DOHH2 (cell line): ENCODE measurements at regions not wholly inside any gene's neighbourhood (a gene's known extent, or its start where the extent isn't known, plus 50 kb on each side); places are given as distances from the start of the nearest gene placed in this dataset.
"Not testable (repeated sequence)": the region's sequence is repeated elsewhere in the genome, so short reads cannot be mapped to it uniquely, and the experiment has no call there.

ENCODE experiments used
- H3F3A ChIP-seq: fragments of 200-600 bp; sonication (generic), shearing (Covaris generic); 2 replicates; pipeline ENCODE4 v1.6.0; 2016; ENCODE audit warnings: antibody characterized with exemption, mild to moderate bottlenecking; ENCODE audit not compliant: control insufficient read depth, insufficient read depth
- H3K27ac ChIP-seq: fragments of 200-600 bp; sonication (generic); 2 replicates; pipeline ENCODE4 v1.5.1; 2014; ENCODE audit warnings: low read depth, mild to moderate bottlenecking, low read length, moderate library complexity
- H3K27me3 ChIP-seq: fragments of 200-600 bp; sonication (generic); 2 replicates; pipeline ENCODE4 v1.6.1; 2014; ENCODE audit warnings: mild to moderate bottlenecking, low read length, mixed read lengths; ENCODE audit not compliant: control insufficient read depth
- H3K36me3 ChIP-seq: fragments of 200-600 bp; sonication (generic); 2 replicates; pipeline ENCODE4 v1.6.1; 2014; ENCODE audit warnings: mild to moderate bottlenecking, low read length, moderate library complexity, mixed read lengths; ENCODE audit not compliant: control insufficient read depth
- H3K4me1 ChIP-seq: fragments of 200-600 bp; sonication (generic); 2 replicates; pipeline ENCODE4 v1.6.1; 2014; ENCODE audit warnings: mild to moderate bottlenecking, low read length, mixed read lengths; ENCODE audit not compliant: control insufficient read depth
- H3K4me2 ChIP-seq: fragments of 200-600 bp; sonication (generic); 2 replicates; pipeline ENCODE4 v1.6.0; 2014; ENCODE audit warnings: mild to moderate bottlenecking, low read length, moderate library complexity
- H3K4me3 ChIP-seq: fragments of 200-600 bp; sonication (generic); 2 replicates; pipeline ENCODE4 v1.5.1; 2014; ENCODE audit warnings: mild to moderate bottlenecking, low read length, mixed read lengths
- H3K79me2 ChIP-seq: fragments of 200-600 bp; sonication (generic); 2 replicates; pipeline ENCODE4 v1.6.1; 2014; ENCODE audit warnings: mild to moderate bottlenecking, low read length, mixed read lengths; ENCODE audit not compliant: control insufficient read depth
- H3K9me2 ChIP-seq: fragments of 200-600 bp; sonication (generic); replicated peaks from 2 replicates; pipeline ENCODE4 v1.6.1; 2014; ENCODE audit warnings: mild to moderate bottlenecking, low read length, mixed read lengths; ENCODE audit not compliant: control insufficient read depth
- H3K9me3 ChIP-seq: fragments of 200-600 bp; sonication (generic); 2 replicates; pipeline ENCODE4 v1.6.1; 2014; ENCODE audit warnings: antibody characterized with exemption, low read length, mixed read lengths; ENCODE audit not compliant: control insufficient read depth, insufficient read depth
- H4K20me1 ChIP-seq: fragments of 200-600 bp; sonication (generic); 2 replicates; pipeline ENCODE4 v1.6.0; 2014; ENCODE audit warnings: low read depth, mild to moderate bottlenecking, antibody characterized with exemption, low read length, moderate library complexity; ENCODE audit not compliant: control insufficient read depth, insufficient read depth
- EZH2phosphoT487 ChIP-seq: fragments of 200-600 bp; sonication (generic); IDR thresholded peaks from 2 replicates; pipeline ENCODE4 v1.6.1; 2017; ENCODE audit warnings: borderline replicate concordance, mild to moderate bottlenecking, antibody characterized with exemption, low read length, moderate library complexity, mixed read lengths
- TF ChIP-seq, protein P1 (sequence below): fragments of 200-600 bp; sonication (generic); IDR thresholded peaks from one replicate; pipeline ENCODE4 v1.5.1; 2014; ENCODE audit warnings: antibody characterized with exemption, mild to moderate bottlenecking, low read depth, low read length; ENCODE audit not compliant: poor library complexity, severe bottlenecking

DNA sequence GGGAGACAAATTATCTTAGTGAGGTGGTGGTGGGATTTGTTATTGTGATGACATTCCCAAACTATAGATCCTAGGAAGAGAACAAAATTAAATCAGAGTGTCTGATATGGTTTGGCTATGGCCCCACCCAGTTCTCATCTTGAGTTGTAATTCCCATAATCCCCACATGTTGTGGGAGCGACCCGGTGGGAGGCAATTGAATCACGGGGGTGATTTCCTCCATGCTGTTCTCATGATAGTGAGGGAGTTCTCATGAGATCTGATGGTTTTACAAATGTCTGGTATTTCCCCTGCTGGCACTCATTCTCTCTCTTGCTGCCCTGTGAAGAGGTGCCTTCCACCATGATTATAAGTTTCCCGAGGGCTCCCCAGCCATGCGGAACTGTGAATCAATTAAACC, 62.0 kb downstream of the RPL22L1 start:
- Histone ChIP-seq H3F3A (no peaks in the 10 kb centered on the region), H3K79me2 (no peaks in the 10 kb centered on the region), H3K27ac (no peak overlapping the region), H3K36me3 (no peaks in the 10 kb centered on the region), H3K9me2 (no peaks in the 10 kb centered on the region), H3K4me2 (no peak overlapping the region), H3K27me3 (peaks cover 7% of the 10 kb centered on the region; the same call in 1 of the 2 replicates), H3K4me3 (no peak overlapping the region), H3K4me1 (no peaks in the 10 kb centered on the region), H3K9me3 (no peaks in the 10 kb centered on the region), H4K20me1 (no peaks in the 10 kb centered on the region)
- TF ChIP-seq, protein P1, sequence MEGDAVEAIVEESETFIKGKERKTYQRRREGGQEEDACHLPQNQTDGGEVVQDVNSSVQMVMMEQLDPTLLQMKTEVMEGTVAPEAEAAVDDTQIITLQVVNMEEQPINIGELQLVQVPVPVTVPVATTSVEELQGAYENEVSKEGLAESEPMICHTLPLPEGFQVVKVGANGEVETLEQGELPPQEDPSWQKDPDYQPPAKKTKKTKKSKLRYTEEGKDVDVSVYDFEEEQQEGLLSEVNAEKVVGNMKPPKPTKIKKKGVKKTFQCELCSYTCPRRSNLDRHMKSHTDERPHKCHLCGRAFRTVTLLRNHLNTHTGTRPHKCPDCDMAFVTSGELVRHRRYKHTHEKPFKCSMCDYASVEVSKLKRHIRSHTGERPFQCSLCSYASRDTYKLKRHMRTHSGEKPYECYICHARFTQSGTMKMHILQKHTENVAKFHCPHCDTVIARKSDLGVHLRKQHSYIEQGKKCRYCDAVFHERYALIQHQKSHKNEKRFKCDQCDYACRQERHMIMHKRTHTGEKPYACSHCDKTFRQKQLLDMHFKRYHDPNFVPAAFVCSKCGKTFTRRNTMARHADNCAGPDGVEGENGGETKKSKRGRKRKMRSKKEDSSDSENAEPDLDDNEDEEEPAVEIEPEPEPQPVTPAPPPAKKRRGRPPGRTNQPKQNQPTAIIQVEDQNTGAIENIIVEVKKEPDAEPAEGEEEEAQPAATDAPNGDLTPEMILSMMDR: no peak
- TF ChIP-seq EZH2phosphoT487: no peak

DNA sequence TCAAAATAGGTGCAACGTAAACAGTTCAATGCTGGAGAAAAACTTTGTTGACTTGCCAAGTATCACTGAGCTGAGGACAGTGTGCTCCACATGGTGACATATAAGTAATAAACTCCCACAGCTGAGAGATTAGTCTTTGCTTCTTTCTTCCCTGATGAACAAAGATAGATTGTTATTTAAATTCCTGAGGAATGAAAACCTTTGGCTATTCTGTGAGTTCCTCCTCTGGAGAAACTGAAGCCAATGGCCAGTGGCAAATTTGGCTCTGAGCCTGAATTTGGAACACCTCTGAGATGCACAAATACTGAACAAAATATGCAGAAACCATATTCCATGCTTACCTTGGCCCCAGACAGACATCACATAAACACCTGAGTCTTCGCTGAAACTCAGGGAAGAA, 63.3 kb downstream of the RPL22L1 start:
- Histone ChIP-seq H3K4me3 (no peak overlapping the region), H3K27me3 (peaks cover 6% of the 10 kb centered on the region; the same call in 1 of the 2 replicates), H3K4me1 (no peaks in the 10 kb centered on the region), H3K36me3 (no peaks in the 10 kb centered on the region), H3F3A (no peaks in the 10 kb centered on the region), H4K20me1 (no peaks in the 10 kb centered on the region), H3K27ac (no peak overlapping the region), H3K9me3 (no peaks in the 10 kb centered on the region), H3K79me2 (no peaks in the 10 kb centered on the region), H3K9me2 (no peaks in the 10 kb centered on the region), H3K4me2 (no peak overlapping the region)
- TF ChIP-seq EZH2phosphoT487: no peak
- TF ChIP-seq, protein P1: no peak

GRCh38 chr3:170806141-170806540, 63.9 kb downstream of the RPL22L1 start:
- H3K27me3 ChIP-seq: peaks cover 6% of the 10 kb centered on the region; the same call in 1 of the 2 replicates
- H3K4me3 ChIP-seq: no peak overlapping the region
- no peaks in the 10 kb centered on the region for H4K20me1 ChIP-seq
- no peak overlapping the region for H3K27ac ChIP-seq
- no peak for TF ChIP-seq EZH2phosphoT487
- TF ChIP-seq, protein P1: no peak
- H3K79me2 ChIP-seq: no peaks in the 10 kb centered on the region
- H3K36me3 ChIP-seq: no peaks in the 10 kb centered on the region
- no peaks in the 10 kb centered on the region for H3K9me2 ChIP-seq
- H3K4me2 ChIP-seq: no peak overlapping the region
- H3F3A ChIP-seq: no peaks in the 10 kb centered on the region
- no peaks in the 10 kb centered on the region for H3K4me1 ChIP-seq
- H3K9me3 ChIP-seq: no peaks in the 10 kb centered on the region

DNA sequence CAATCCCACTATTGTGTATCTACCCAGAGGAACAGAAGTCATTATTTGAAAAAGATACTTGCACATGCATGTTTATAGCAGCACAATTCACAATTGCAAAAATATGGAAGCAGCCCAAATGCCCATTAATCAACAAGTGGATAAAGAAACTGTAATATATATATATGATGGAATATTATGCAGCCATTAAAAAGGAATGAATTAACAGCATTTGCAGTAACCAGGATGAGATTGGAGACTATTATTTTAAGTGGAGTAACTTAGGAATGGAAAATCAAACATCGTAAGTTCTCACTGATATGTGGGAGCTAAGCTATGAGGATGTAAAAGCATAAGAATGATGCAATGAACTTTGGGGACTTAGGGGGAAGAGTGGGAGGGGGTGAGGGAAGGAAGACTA, 64.7 kb downstream of the RPL22L1 start:
- not testable (repeated sequence) for H3F3A ChIP-seq, H3K9me3 ChIP-seq, H3K36me3 ChIP-seq, H3K27ac ChIP-seq, H4K20me1 ChIP-seq, H3K4me3 ChIP-seq, H3K27me3 ChIP-seq, H3K4me1 ChIP-seq, H3K79me2 ChIP-seq, H3K4me2 ChIP-seq, H3K9me2 ChIP-seq

DNA sequence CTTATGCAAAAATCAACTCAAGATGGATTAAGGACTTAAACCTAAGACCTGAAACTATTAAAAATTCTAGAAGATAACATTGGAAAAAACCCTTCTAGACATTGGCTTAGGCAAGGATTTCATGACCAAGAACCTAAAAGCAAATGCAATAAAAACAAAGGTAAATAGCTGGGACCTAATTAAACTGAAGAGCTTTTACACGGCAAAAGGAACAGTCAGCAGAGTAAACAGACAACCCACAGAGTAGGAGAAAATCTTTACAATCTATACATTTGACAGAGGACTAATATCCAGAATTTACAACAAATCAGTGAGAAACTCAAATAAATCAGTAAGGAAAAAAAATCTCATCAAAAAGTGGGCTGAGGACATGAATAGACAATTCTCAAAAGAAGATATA, 65.4 kb downstream of the RPL22L1 start:
- not testable (repeated sequence) for H3K27me3 ChIP-seq, H3K9me3 ChIP-seq, H3K79me2 ChIP-seq, H4K20me1 ChIP-seq, H3K27ac ChIP-seq, H3K4me1 ChIP-seq, H3F3A ChIP-seq, H3K4me2 ChIP-seq, H3K36me3 ChIP-seq, H3K9me2 ChIP-seq, H3K4me3 ChIP-seq
